WTC11 (cell line): ENCODE measurements at regions not wholly inside any gene's neighbourhood (a gene's known extent, or its start where the extent isn't known, plus 50 kb on each side); places are given as distances from the start of the nearest gene placed in this dataset.

Source experiments
- ATAC-seq: fragments of 200-7000 bp; cut with Tn5 transposase; 2 replicates; pipeline ENCODE4 v1.10.0; 2021; ENCODE audit warnings: mild to moderate bottlenecking, moderate library complexity
- CTCF ChIA-PET: fragments of 300-600 bp; sonication (Branson Sonifier 250); formaldehyde crosslinking; loops from one replicate; lab custom pipeline; 2021; ENCODE audit warnings: antibody characterized with exemption; lab: Charles Lee
- POLR2A ChIA-PET: fragments of 350-600 bp; sonication (Branson Sonifier 250); formaldehyde crosslinking; loops from one replicate; lab custom pipeline; 2021; ENCODE audit warnings: antibody characterized with exemption; lab: Charles Lee
- DNase-seq: peaks from one replicate; pipeline ENCODE4 v3.0.0; 2021; ENCODE audit warnings: low spot score
- H3K27ac Mint-ChIP-seq: 2 replicates; pipeline ENCODE4 v1.8.0; 2021; ENCODE audit warnings: mixed read lengths
- H3K27me3 Mint-ChIP-seq: 2 replicates; pipeline ENCODE4 v1.8.0; 2021; ENCODE audit warnings: low read depth, mild to moderate bottlenecking, moderate library complexity, mixed read lengths
- H3K36me3 Mint-ChIP-seq: 2 replicates; pipeline ENCODE4 v1.8.0; 2021; ENCODE audit warnings: mixed read lengths
- H3K4me1 Mint-ChIP-seq: 2 replicates; pipeline ENCODE4 v1.8.0; 2022; ENCODE audit warnings: mixed read lengths
- H3K4me3 Mint-ChIP-seq: 2 replicates; pipeline ENCODE4 v1.8.0; 2021; ENCODE audit warnings: mild to moderate bottlenecking, moderate library complexity, mixed read lengths
- H3K9me3 Mint-ChIP-seq: 2 replicates; pipeline ENCODE4 v1.8.0; 2021; ENCODE audit warnings: mixed read lengths
- CBFB ChIP-seq: sonication (generic); formaldehyde crosslinking; IDR thresholded peaks from 2 replicates; pipeline ENCODE4 v1.8.1; 2022; ENCODE audit warnings: mild to moderate bottlenecking, low read depth, missing genetic modification reagents
- EMX1 ChIP-seq: fragments of 250-450 bp; sonication (Bioruptor Pico); IDR thresholded peaks from 2 replicates; pipeline ENCODE4 v1.8.0; 2021; ENCODE audit warnings: mild to moderate bottlenecking
- TCF7 ChIP-seq: sonication (generic); formaldehyde crosslinking; IDR thresholded peaks from 2 replicates; pipeline ENCODE4 v1.8.0; 2022; ENCODE audit warnings: mild to moderate bottlenecking, low read depth, missing genetic modification reagents, moderate library complexity
- ZNF317 ChIP-seq: sonication (generic); formaldehyde crosslinking; IDR thresholded peaks from 2 replicates; pipeline ENCODE4 v1.8.1; 2023; ENCODE audit warnings: low read depth, mild to moderate bottlenecking, moderate library complexity, missing genetic modification reagents, borderline replicate concordance
- ZNF416 ChIP-seq: fragments of 250-450 bp; sonication (Bioruptor Pico); IDR thresholded peaks from 2 replicates; pipeline ENCODE4 v1.9.0; 2021; ENCODE audit warnings: mild to moderate bottlenecking, inconsistent platforms
- TF ChIP-seq, protein P1 (sequence below): sonication (generic); formaldehyde crosslinking; IDR thresholded peaks from 2 replicates; pipeline ENCODE4 v1.8.1; 2023; ENCODE audit warnings: mild to moderate bottlenecking, moderate library complexity, missing genetic modification reagents
- TF ChIP-seq, protein P2 (sequence below): fragments of 250-450 bp; sonication (Bioruptor Pico); IDR thresholded peaks from 2 replicates; pipeline ENCODE4 v1.9.0; 2021; ENCODE audit warnings: mild to moderate bottlenecking
- TF ChIP-seq, protein P3 (sequence below): sonication (generic); formaldehyde crosslinking; IDR thresholded peaks from 2 replicates; pipeline ENCODE4 v1.8.0; 2022; ENCODE audit warnings: mild to moderate bottlenecking, missing genetic modification reagents
- TF ChIP-seq, protein P4 (sequence below): sonication (generic); formaldehyde crosslinking; IDR thresholded peaks from 2 replicates; pipeline ENCODE4 v1.8.0; 2023; ENCODE audit warnings: missing genetic modification reagents, mild to moderate bottlenecking, borderline replicate concordance
- TF ChIP-seq, protein P5 (sequence below): fragments of 250-450 bp; sonication (Bioruptor Pico); IDR thresholded peaks from 2 replicates; pipeline ENCODE4 v2.1.2; 2022; ENCODE audit warnings: mild to moderate bottlenecking, moderate library complexity
- TF ChIP-seq, protein P6 (sequence below): sonication (generic); formaldehyde crosslinking; IDR thresholded peaks from 2 replicates; pipeline ENCODE4 v1.8.1; 2022; ENCODE audit warnings: low read depth, missing genetic modification reagents, borderline replicate concordance
- TF ChIP-seq, protein P7 (sequence below): fragments of 250-450 bp; sonication (Bioruptor Pico); IDR thresholded peaks from 2 replicates; pipeline ENCODE4 v1.9.0; 2021; ENCODE audit warnings: mild to moderate bottlenecking, borderline replicate concordance

DNA sequence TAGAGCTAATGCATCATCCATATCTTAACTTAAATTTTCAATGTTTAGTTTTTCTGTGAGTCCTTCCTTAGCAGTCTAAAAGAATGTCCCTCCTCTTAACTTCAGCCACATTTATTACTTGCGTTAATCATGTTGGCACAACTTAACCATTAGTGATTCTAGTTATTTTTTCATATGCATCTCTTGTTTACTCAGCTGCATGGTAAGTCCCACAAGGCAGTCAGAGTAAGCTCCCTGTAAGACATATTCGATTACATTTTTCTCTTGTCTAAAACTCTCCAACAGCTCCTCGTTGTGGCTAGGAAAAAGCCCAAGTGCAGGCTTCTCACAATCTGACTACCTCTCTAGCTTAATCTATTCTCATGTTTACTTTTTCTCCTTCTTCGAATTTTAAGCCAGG, 2045.3 kb upstream of the PIK3C3 start:
- CTCF ChIA-PET: no interaction called here
- no peak for DNase-seq
- H3K4me1 Mint-ChIP-seq: peaks cover 5% of the 10 kb centered on the region; the same call in 1 of the 2 replicates
- H3K9me3 Mint-ChIP-seq: peaks cover 24% of the 10 kb centered on the region
- TF ChIP-seq, protein P1, sequence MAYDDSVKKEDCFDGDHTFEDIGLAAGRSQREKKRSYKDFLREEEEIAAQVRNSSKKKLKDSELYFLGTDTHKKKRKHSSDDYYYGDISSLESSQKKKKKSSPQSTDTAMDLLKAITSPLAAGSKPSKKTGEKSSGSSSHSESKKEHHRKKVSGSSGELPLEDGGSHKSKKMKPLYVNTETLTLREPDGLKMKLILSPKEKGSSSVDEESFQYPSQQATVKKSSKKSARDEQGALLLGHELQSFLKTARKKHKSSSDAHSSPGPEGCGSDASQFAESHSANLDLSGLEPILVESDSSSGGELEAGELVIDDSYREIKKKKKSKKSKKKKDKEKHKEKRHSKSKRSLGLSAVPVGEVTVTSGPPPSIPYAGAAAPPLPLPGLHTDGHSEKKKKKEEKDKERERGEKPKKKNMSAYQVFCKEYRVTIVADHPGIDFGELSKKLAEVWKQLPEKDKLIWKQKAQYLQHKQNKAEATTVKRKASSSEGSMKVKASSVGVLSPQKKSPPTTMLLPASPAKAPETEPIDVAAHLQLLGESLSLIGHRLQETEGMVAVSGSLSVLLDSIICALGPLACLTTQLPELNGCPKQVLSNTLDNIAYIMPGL (CRISPR knock-in tag): no peak
- TF ChIP-seq ZNF416 (CRISPR knock-in tag) (no peak), ZNF317 (CRISPR knock-in tag) (no peak), EMX1 (CRISPR knock-in tag) (no peak)
- TF ChIP-seq, protein P2, sequence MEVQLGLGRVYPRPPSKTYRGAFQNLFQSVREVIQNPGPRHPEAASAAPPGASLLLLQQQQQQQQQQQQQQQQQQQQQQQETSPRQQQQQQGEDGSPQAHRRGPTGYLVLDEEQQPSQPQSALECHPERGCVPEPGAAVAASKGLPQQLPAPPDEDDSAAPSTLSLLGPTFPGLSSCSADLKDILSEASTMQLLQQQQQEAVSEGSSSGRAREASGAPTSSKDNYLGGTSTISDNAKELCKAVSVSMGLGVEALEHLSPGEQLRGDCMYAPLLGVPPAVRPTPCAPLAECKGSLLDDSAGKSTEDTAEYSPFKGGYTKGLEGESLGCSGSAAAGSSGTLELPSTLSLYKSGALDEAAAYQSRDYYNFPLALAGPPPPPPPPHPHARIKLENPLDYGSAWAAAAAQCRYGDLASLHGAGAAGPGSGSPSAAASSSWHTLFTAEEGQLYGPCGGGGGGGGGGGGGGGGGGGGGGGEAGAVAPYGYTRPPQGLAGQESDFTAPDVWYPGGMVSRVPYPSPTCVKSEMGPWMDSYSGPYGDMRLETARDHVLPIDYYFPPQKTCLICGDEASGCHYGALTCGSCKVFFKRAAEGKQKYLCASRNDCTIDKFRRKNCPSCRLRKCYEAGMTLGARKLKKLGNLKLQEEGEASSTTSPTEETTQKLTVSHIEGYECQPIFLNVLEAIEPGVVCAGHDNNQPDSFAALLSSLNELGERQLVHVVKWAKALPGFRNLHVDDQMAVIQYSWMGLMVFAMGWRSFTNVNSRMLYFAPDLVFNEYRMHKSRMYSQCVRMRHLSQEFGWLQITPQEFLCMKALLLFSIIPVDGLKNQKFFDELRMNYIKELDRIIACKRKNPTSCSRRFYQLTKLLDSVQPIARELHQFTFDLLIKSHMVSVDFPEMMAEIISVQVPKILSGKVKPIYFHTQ (CRISPR knock-in tag): no peak
- TF ChIP-seq, protein P3, sequence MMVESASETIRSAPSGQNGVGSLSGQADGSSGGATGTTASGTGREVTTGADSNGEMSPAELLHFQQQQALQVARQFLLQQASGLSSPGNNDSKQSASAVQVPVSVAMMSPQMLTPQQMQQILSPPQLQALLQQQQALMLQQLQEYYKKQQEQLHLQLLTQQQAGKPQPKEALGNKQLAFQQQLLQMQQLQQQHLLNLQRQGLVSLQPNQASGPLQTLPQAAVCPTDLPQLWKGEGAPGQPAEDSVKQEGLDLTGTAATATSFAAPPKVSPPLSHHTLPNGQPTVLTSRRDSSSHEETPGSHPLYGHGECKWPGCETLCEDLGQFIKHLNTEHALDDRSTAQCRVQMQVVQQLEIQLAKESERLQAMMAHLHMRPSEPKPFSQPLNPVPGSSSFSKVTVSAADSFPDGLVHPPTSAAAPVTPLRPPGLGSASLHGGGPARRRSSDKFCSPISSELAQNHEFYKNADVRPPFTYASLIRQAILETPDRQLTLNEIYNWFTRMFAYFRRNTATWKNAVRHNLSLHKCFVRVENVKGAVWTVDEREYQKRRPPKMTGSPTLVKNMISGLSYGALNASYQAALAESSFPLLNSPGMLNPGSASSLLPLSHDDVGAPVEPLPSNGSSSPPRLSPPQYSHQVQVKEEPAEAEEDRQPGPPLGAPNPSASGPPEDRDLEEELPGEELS (CRISPR knock-in tag): no peak
- TF ChIP-seq, protein P4, sequence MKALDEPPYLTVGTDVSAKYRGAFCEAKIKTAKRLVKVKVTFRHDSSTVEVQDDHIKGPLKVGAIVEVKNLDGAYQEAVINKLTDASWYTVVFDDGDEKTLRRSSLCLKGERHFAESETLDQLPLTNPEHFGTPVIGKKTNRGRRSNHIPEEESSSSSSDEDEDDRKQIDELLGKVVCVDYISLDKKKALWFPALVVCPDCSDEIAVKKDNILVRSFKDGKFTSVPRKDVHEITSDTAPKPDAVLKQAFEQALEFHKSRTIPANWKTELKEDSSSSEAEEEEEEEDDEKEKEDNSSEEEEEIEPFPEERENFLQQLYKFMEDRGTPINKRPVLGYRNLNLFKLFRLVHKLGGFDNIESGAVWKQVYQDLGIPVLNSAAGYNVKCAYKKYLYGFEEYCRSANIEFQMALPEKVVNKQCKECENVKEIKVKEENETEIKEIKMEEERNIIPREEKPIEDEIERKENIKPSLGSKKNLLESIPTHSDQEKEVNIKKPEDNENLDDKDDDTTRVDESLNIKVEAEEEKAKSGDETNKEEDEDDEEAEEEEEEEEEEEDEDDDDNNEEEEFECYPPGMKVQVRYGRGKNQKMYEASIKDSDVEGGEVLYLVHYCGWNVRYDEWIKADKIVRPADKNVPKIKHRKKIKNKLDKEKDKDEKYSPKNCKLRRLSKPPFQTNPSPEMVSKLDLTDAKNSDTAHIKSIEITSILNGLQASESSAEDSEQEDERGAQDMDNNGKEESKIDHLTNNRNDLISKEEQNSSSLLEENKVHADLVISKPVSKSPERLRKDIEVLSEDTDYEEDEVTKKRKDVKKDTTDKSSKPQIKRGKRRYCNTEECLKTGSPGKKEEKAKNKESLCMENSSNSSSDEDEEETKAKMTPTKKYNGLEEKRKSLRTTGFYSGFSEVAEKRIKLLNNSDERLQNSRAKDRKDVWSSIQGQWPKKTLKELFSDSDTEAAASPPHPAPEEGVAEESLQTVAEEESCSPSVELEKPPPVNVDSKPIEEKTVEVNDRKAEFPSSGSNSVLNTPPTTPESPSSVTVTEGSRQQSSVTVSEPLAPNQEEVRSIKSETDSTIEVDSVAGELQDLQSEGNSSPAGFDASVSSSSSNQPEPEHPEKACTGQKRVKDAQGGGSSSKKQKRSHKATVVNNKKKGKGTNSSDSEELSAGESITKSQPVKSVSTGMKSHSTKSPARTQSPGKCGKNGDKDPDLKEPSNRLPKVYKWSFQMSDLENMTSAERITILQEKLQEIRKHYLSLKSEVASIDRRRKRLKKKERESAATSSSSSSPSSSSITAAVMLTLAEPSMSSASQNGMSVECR (CRISPR knock-in tag): no peak
- TF ChIP-seq, protein P5, sequence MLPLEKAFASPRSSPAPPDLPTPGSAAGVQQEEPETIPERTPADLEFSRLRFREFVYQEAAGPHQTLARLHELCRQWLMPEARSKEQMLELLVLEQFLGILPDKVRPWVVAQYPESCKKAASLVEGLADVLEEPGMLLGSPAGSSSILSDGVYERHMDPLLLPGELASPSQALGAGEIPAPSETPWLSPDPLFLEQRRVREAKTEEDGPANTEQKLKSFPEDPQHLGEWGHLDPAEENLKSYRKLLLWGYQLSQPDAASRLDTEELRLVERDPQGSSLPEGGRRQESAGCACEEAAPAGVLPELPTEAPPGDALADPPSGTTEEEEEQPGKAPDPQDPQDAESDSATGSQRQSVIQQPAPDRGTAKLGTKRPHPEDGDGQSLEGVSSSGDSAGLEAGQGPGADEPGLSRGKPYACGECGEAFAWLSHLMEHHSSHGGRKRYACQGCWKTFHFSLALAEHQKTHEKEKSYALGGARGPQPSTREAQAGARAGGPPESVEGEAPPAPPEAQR (CRISPR knock-in tag): no peak
- TF ChIP-seq, all 79 proteins: peak for 0
- POLR2A ChIA-PET: no interaction called here
- H3K27ac Mint-ChIP-seq: no peak overlapping the region
- peaks cover 6% of the 10 kb centered on the region for H3K36me3 Mint-ChIP-seq
- H3K4me3 Mint-ChIP-seq: no peak overlapping the region
- ATAC-seq: no peak
- H3K27me3 Mint-ChIP-seq: no peaks in the 10 kb centered on the region

DNA sequence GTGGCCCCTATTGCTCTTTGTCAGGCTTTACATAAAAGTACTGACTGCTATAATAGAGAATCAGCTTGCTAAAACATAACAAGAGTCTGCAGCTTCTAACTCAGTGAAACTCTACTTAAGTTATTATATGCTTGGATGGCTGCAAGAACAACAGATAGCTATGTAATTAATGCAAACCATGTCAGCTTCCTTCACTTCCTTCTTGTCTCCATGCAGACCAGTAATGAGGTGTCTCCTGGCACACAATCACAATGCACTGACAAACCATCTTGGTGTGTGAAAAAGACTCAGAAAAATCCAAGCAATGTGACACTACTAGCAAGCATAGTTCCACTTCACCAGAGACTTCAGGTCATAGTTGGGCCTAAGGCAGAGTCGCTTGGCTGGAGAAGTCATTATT, 2068.9 kb upstream of the PIK3C3 start:
- ChIA-PET POLR2A (no interaction called here), CTCF (no interaction called here)
- DNase-seq: no peak
- H3K36me3 Mint-ChIP-seq: no peaks in the 10 kb centered on the region
- no peak for ATAC-seq
- no peaks in the 10 kb centered on the region for H3K4me1 Mint-ChIP-seq
- no peak overlapping the region for H3K27ac Mint-ChIP-seq
- no peaks in the 10 kb centered on the region for H3K27me3 Mint-ChIP-seq
- H3K9me3 Mint-ChIP-seq: no peaks in the 10 kb centered on the region
- H3K4me3 Mint-ChIP-seq: no peak overlapping the region
- TF ChIP-seq CBFB (CRISPR knock-in tag) (no peak), TCF7 (CRISPR knock-in tag) (no peak)
- TF ChIP-seq, protein P6, sequence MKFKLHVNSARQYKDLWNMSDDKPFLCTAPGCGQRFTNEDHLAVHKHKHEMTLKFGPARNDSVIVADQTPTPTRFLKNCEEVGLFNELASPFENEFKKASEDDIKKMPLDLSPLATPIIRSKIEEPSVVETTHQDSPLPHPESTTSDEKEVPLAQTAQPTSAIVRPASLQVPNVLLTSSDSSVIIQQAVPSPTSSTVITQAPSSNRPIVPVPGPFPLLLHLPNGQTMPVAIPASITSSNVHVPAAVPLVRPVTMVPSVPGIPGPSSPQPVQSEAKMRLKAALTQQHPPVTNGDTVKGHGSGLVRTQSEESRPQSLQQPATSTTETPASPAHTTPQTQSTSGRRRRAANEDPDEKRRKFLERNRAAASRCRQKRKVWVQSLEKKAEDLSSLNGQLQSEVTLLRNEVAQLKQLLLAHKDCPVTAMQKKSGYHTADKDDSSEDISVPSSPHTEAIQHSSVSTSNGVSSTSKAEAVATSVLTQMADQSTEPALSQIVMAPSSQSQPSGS (CRISPR knock-in tag): no peak
- TF ChIP-seq, protein P7, sequence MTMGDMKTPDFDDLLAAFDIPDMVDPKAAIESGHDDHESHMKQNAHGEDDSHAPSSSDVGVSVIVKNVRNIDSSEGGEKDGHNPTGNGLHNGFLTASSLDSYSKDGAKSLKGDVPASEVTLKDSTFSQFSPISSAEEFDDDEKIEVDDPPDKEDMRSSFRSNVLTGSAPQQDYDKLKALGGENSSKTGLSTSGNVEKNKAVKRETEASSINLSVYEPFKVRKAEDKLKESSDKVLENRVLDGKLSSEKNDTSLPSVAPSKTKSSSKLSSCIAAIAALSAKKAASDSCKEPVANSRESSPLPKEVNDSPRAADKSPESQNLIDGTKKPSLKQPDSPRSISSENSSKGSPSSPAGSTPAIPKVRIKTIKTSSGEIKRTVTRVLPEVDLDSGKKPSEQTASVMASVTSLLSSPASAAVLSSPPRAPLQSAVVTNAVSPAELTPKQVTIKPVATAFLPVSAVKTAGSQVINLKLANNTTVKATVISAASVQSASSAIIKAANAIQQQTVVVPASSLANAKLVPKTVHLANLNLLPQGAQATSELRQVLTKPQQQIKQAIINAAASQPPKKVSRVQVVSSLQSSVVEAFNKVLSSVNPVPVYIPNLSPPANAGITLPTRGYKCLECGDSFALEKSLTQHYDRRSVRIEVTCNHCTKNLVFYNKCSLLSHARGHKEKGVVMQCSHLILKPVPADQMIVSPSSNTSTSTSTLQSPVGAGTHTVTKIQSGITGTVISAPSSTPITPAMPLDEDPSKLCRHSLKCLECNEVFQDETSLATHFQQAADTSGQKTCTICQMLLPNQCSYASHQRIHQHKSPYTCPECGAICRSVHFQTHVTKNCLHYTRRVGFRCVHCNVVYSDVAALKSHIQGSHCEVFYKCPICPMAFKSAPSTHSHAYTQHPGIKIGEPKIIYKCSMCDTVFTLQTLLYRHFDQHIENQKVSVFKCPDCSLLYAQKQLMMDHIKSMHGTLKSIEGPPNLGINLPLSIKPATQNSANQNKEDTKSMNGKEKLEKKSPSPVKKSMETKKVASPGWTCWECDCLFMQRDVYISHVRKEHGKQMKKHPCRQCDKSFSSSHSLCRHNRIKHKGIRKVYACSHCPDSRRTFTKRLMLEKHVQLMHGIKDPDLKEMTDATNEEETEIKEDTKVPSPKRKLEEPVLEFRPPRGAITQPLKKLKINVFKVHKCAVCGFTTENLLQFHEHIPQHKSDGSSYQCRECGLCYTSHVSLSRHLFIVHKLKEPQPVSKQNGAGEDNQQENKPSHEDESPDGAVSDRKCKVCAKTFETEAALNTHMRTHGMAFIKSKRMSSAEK (CRISPR knock-in tag): no peak
